ENCODE measurements at regions not wholly inside any gene's neighbourhood (a gene's known extent, or its start where the extent isn't known, plus 50 kb on each side); places are given as distances from the start of the nearest gene placed in this dataset.

DNA sequence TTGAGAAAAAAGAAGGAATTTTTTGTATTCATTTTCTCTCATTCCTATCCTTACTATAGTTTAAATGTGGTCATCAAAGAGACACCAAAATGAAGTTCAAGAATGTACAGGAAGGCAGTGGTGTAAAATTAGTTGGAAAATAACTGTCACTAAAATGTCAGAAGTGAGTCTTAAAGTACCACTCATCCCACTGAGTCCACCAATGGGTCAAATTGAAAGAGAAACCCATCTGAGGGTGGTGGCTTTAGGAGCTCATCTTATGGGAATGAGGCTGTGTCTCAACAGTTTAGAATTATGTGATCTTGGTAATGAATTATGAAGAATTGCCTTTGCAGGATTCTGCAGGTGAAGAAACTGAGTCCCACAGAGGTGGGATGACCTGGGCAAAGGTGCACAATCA lies 403.5 kb downstream of the FGF9 start:
- intact Hi-C loops (cut with DNase I; ENCODE audit: low total_unique reads) = no loop called here
- no peak overlapping the region for H3K4me3 ChIP-seq (ENCODE audit: low read depth, poor library complexity, severe bottlenecking)
- DNase-seq (ENCODE audit: low spot score in 2 of 2) = no peak
- TF ChIP-seq, protein P1, sequence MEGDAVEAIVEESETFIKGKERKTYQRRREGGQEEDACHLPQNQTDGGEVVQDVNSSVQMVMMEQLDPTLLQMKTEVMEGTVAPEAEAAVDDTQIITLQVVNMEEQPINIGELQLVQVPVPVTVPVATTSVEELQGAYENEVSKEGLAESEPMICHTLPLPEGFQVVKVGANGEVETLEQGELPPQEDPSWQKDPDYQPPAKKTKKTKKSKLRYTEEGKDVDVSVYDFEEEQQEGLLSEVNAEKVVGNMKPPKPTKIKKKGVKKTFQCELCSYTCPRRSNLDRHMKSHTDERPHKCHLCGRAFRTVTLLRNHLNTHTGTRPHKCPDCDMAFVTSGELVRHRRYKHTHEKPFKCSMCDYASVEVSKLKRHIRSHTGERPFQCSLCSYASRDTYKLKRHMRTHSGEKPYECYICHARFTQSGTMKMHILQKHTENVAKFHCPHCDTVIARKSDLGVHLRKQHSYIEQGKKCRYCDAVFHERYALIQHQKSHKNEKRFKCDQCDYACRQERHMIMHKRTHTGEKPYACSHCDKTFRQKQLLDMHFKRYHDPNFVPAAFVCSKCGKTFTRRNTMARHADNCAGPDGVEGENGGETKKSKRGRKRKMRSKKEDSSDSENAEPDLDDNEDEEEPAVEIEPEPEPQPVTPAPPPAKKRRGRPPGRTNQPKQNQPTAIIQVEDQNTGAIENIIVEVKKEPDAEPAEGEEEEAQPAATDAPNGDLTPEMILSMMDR (IDR thresholded peaks at IDR 0.05) = no peak
- no peak for TF ChIP-seq POLR2A (IDR thresholded peaks at IDR 0.05)

DNA sequence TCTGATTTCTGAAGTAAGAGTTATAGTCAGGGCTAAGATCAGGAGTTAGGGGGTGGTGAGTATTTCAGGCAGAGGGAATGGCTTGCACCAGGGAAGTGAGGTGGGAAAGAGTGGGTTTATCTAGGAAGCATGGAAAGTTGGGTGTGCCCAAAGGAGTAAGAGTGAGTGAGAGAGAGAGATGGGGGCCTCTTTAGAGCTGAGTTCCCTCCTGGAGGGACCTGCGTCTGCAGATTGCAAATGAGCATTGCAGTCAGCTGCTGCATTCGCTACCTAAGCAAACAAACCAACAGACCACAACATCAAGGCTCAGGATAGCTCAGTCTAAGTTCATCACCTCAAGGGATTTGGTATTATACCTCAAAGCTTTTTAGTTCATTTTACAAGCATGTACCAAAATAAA lies 405.8 kb downstream of the FGF9 start:
- intact Hi-C loops (cut with DNase I; ENCODE audit: low total_unique reads) = no loop called here
- 64 to 73% methylated on average over 2 of the region's 2 CpGs for WGBS, 2 donors
- no peak overlapping the region for H3K4me3 ChIP-seq (ENCODE audit: low read depth, poor library complexity, severe bottlenecking)
- TF ChIP-seq, protein P1 (IDR thresholded peaks at IDR 0.05) = no peak
- no peak for TF ChIP-seq POLR2A (IDR thresholded peaks at IDR 0.05)
- no peak for DNase-seq (ENCODE audit: low spot score in 2 of 2)

GRCh38 chr13:22077205-22077683 lies 406.4 kb downstream of the FGF9 start:
- TF ChIP-seq, protein P1 (IDR thresholded peaks at IDR 0.05) = no peak
- TF ChIP-seq POLR2A (IDR thresholded peaks at IDR 0.05) = no peak
- intact Hi-C loops (cut with DNase I; ENCODE audit: low total_unique reads) = no loop called here
- no peak for DNase-seq (ENCODE audit: low spot score in 2 of 2)
- H3K4me3 ChIP-seq (ENCODE audit: low read depth, poor library complexity, severe bottlenecking) = no peak overlapping the region
- WGBS, 2 donors = 25 to 26% methylated on average over 3 of the region's 3 CpGs

GRCh38 chr13:22077764-22078163 lies 406.9 kb downstream of the FGF9 start:
- intact Hi-C loops (cut with DNase I; ENCODE audit: low total_unique reads) = no loop called here
- no peak for DNase-seq (ENCODE audit: low spot score in 2 of 2)
- WGBS, 2 donors = 27 to 34% methylated on average over 2 of the region's 2 CpGs
- H3K4me3 ChIP-seq (ENCODE audit: low read depth, poor library complexity, severe bottlenecking) = no peak overlapping the region
- no peak for TF ChIP-seq POLR2A (IDR thresholded peaks at IDR 0.05)
- TF ChIP-seq, protein P1 (IDR thresholded peaks at IDR 0.05) = no peak

- intact Hi-C loops (cut with DNase I; ENCODE audit: low total_unique reads) = no loop called here
- TF ChIP-seq, protein P1 (IDR thresholded peaks at IDR 0.05) = no peak
- no peak for TF ChIP-seq POLR2A (IDR thresholded peaks at IDR 0.05)
- WGBS, 2 donors = 83 to 86% methylated on average over 11 of the region's 11 CpGs
- H3K4me3 ChIP-seq (ENCODE audit: low read depth, poor library complexity, severe bottlenecking) = no peak overlapping the region
- DNase-seq (ENCODE audit: low spot score in 2 of 2) = no peak
Observed at GRCh38 chr13:22079961-22080360, 409.1 kb downstream of the FGF9 start.

- WGBS, 2 donors = 76 to 82% methylated on average over 2 of the region's 2 CpGs
- TF ChIP-seq, protein P1 (IDR thresholded peaks at IDR 0.05) = no peak
- no peak for TF ChIP-seq POLR2A (IDR thresholded peaks at IDR 0.05)
- intact Hi-C loops (cut with DNase I; ENCODE audit: low total_unique reads) = no loop called here
- DNase-seq (ENCODE audit: low spot score in 2 of 2) = no peak
- H3K4me3 ChIP-seq (ENCODE audit: low read depth, poor library complexity, severe bottlenecking) = no peak overlapping the region
Observed at GRCh38 chr13:22080832-22081231, 410.0 kb downstream of the FGF9 start.

All from lower leg skin (tissue), 4 donors.